H1 (cell line): ENCODE measurements at regions not wholly inside any gene's neighbourhood (a gene's known extent, or its start where the extent isn't known, plus 50 kb on each side); places are given as distances from the start of the nearest gene placed in this dataset.

ENCODE experiments used
- KDM5A ChIP-seq: fragments of 200-600 bp; IDR thresholded peaks from 2 replicates; pipeline ENCODE4 v1.7.1; 2012; ENCODE audit warnings: mild to moderate bottlenecking, low read length, inconsistent platforms, mixed read lengths
- POLR2A ChIP-seq, 2 experiments: IDR thresholded peaks; 1 replicate in 1 of 2; 2 replicates in 1 of 2; pipeline ENCODE4 v1.6.1; 2011; ENCODE audit warnings: low read depth in 2 of 2, low read length in 2 of 2, mild to moderate bottlenecking in 2 of 2; ENCODE audit errors: control extremely low read depth in 1 of 2
- POU5F1 ChIP-seq: IDR thresholded peaks from 2 replicates; pipeline ENCODE4 v1.6.1; 2011; ENCODE audit warnings: low read depth, mild to moderate bottlenecking, low read length, moderate library complexity
- SP1 ChIP-seq: IDR thresholded peaks from 2 replicates; pipeline ENCODE4 v1.6.1; 2011; ENCODE audit warnings: low read depth, low read length
- YY1 ChIP-seq: IDR thresholded peaks from 2 replicates; pipeline ENCODE4 v1.6.1; 2011; ENCODE audit warnings: low read depth, mild to moderate bottlenecking, low read length
- ZNF274 ChIP-seq: IDR thresholded peaks from 2 replicates; pipeline ENCODE4 v1.7.0; 2012; ENCODE audit warnings: low read length, borderline replicate concordance; ENCODE audit errors: extremely low read depth

- TF ChIP-seq ZNF274 (no peak), SP1 (no peak), POLR2A (IDR thresholded peaks at IDR 0.05; ENCODE audit: control extremely low read depth in 1 of 2, low read depth in 2 of 2, low read length in 2 of 2) (no peak), YY1 (no peak), KDM5A (no peak), POU5F1 (no peak)
- TF ChIP-seq, all 59 proteins: peak for 0
Observed at GRCh38 chr9:82519332-82519731, 530.8 kb downstream of the SPATA31D1 start (continued).
